ENCODE measurements at regions not wholly inside any gene's neighbourhood (a gene's known extent, or its start where the extent isn't known, plus 50 kb on each side); places are given as distances from the start of the nearest gene placed in this dataset.
"Not testable (repeated sequence)": the region's sequence is repeated elsewhere in the genome, so short reads cannot be mapped to it uniquely, and the experiment has no call there.

DNA sequence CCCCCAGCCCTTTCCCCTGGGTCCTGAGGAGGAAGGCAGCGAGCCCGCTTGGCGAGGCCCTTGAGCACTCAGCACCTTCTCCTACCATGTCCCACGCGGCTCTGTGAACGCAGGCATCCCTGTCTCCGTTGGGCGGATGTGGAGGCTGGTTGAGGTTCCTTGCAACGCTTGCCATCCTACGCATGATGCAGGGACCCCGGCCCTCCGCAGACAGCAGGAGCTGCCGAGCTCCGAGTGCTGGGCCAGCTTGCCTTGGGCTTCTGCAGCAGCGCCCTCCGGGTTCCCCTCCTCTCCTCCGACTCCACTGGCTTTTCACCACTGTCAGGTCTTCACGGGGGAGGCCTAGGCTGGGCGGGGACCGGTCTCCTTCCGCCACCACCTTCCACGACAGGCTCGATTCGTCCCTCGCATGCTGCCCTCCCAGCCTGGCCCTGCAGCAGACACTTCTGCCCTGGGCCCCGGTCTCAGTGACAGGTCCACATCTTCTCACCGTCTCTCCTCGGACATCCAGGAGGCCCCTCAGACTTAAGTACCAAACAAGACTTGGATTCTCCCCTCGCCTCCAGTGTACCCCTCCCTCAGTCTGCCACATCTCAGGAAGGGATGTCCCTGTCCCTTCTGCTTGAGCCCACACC lies 67.6 kb upstream of the HGFAC start:
- no peak overlapping the region for H3K4me3 ChIP-seq (ENCODE audit: low read depth, low read length)
- no peak for TF ChIP-seq CTCF (IDR thresholded peaks at IDR 0.05; ENCODE audit: low read depth, low read length)

GRCh38 chr4:3374667-3375066 lies 67.1 kb upstream of the HGFAC start:
- no peak for TF ChIP-seq CTCF (IDR thresholded peaks at IDR 0.05; ENCODE audit: low read depth, low read length)
- no peak overlapping the region for H3K4me3 ChIP-seq (ENCODE audit: low read depth, low read length)

GRCh38 chr4:3375688-3376087 lies 66.1 kb upstream of the HGFAC start:
- H3K4me3 ChIP-seq (ENCODE audit: low read depth, low read length) = no peak overlapping the region
- no peak for TF ChIP-seq CTCF (IDR thresholded peaks at IDR 0.05; ENCODE audit: low read depth, low read length)

DNA sequence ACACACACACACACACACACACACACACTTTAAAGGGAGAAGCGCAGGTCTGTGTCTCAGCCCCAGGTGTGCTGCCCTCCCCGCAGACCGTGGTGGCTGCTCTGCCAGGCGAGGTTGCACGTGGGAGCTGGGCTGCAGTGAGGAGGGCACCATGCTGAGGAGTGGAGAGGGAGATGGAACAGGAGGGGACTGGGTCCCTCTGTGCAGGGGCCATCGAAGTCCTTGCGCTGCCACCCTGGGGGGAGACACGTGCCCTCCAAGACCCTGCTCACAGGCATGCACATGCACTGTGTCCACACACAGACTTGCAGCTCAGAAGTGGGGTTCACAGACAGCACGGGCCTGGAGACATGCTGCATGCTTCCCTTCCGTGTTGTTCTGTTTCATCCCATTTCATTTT lies 65.5 kb upstream of the HGFAC start:
- no peak overlapping the region for H3K4me3 ChIP-seq (ENCODE audit: low read depth, low read length)
- TF ChIP-seq CTCF (IDR thresholded peaks at IDR 0.05; ENCODE audit: low read depth, low read length) = no peak

- H3K4me3 ChIP-seq (ENCODE audit: low read depth, low read length) = no peak overlapping the region
- TF ChIP-seq CTCF (IDR thresholded peaks at IDR 0.05; ENCODE audit: low read depth, low read length) = no peak
Observed at GRCh38 chr4:3377557-3377956, 64.2 kb upstream of the HGFAC start.

- not testable (repeated sequence) for H3K4me3 ChIP-seq (ENCODE audit: low read depth, low read length)
Observed at GRCh38 chr4:3380336-3380735, 61.4 kb upstream of the HGFAC start.

GRCh38 chr4:3381208-3381607 lies 60.6 kb upstream of the HGFAC start:
- not testable (repeated sequence) for H3K4me3 ChIP-seq (ENCODE audit: low read depth, low read length)

- no peak overlapping the region for H3K4me3 ChIP-seq (ENCODE audit: low read depth, low read length)
- no peak for TF ChIP-seq CTCF (IDR thresholded peaks at IDR 0.05; ENCODE audit: low read depth, low read length)
Observed at GRCh38 chr4:3382251-3382650, 59.5 kb upstream of the HGFAC start.
